ENCODE measurements at regions not wholly inside any gene's neighbourhood (a gene's known extent, or its start where the extent isn't known, plus 50 kb on each side); places are given as distances from the start of the nearest gene placed in this dataset.

- Histone ChIP-seq H3K9ac (ENCODE audit: low read depth, low read length, poor library complexity) (no peak overlapping the region), H3K4me2 (ENCODE audit: insufficient read depth, low read length, poor library complexity, severe bottlenecking) (no peak overlapping the region), H3K23ac (ENCODE audit: low read depth, low read length, poor library complexity) (no peak overlapping the region), H2BK15ac (ENCODE audit: low read length) (no peak overlapping the region), H2BK120ac (ENCODE audit: low read depth, low read length) (no peak overlapping the region), H3K36me3 (replicated peaks in 1 of 2; ENCODE audit: control insufficient read depth in 2 of 2, insufficient read depth in 2 of 2, low read length in 2 of 2) (no peaks in the 10 kb centered on the region), H2AFZ (ENCODE audit: low read length) (no peak overlapping the region), H3K4ac (ENCODE audit: low read length) (no peak overlapping the region), H3K27ac (replicated peaks; ENCODE audit: low read length) (no peak overlapping the region), H3K79me1 (ENCODE audit: low read depth, low read length) (no peaks in the 10 kb centered on the region), H4K8ac (ENCODE audit: low read depth, low read length) (no peak overlapping the region), H3K27me3 (ENCODE audit: control insufficient read depth in 3 of 3, insufficient read depth in 3 of 3, low read depth in 1 of 3, low read length in 3 of 3) (peaks cover 0 to 5% (median 0%) of the 10 kb centered on the region in 3 experiments), H2BK5ac (ENCODE audit: low read length) (no peak overlapping the region), H3K4me1 (ENCODE audit: control insufficient read depth in 2 of 2, insufficient read depth in 1 of 2, low read depth in 1 of 2, low read length in 2 of 2) (peaks cover 2 to 5% of the 10 kb centered on the region in 2 donors), H3K18ac (ENCODE audit: low read length) (no peak overlapping the region), H3K14ac (ENCODE audit: low read length) (no peak overlapping the region), H4K91ac (ENCODE audit: low read depth, low read length, poor library complexity) (no peak overlapping the region), H2AK5ac (ENCODE audit: low read depth, low read length) (no peak overlapping the region), H2BK12ac (ENCODE audit: low read length) (no peak overlapping the region), H3K9me3 (replicated peaks in 1 of 2; ENCODE audit: control insufficient read depth in 2 of 2, insufficient read depth in 1 of 2, low read depth in 1 of 2, low read length in 2 of 2) (no peaks in the 10 kb centered on the region), H3K4me3 (ENCODE audit: low read length in 2 of 2) (no peak overlapping the region)
- WGBS, 2 donors (ENCODE audit: extremely low coverage in 2 of 2, insufficient read length in 2 of 2, insufficient replicate concordance in 1 of 2) = no CpG with 5 or more reads among the region's 4 CpGs
- no peak for DNase-seq (ENCODE audit: low spot score)
Observed at GRCh38 chr13:110034031-110034549, 247.7 kb upstream of the IRS2 start.

GRCh38 chr13:110032969-110033368 lies 246.6 kb upstream of the IRS2 start:
- H2AFZ ChIP-seq (ENCODE audit: low read length) = no peak overlapping the region
- peaks cover 2 to 5% of the 10 kb centered on the region in 2 donors for H3K4me1 ChIP-seq (ENCODE audit: control insufficient read depth in 2 of 2, insufficient read depth in 1 of 2, low read depth in 1 of 2, low read length in 2 of 2)
- H3K4ac ChIP-seq (ENCODE audit: low read length) = no peak overlapping the region
- H2BK15ac ChIP-seq (ENCODE audit: low read length) = no peak overlapping the region
- H3K36me3 ChIP-seq (replicated peaks in 1 of 2; ENCODE audit: control insufficient read depth in 2 of 2, insufficient read depth in 2 of 2, low read length in 2 of 2) = no peaks in the 10 kb centered on the region
- H3K23ac ChIP-seq (ENCODE audit: low read depth, low read length, poor library complexity) = no peak overlapping the region
- H3K4me3 ChIP-seq (ENCODE audit: low read length in 2 of 2) = no peak overlapping the region
- H4K91ac ChIP-seq (ENCODE audit: low read depth, low read length, poor library complexity) = no peak overlapping the region
- no peak overlapping the region for H3K9ac ChIP-seq (ENCODE audit: low read depth, low read length, poor library complexity)
- H3K9me3 ChIP-seq (replicated peaks in 1 of 2; ENCODE audit: control insufficient read depth in 2 of 2, insufficient read depth in 1 of 2, low read depth in 1 of 2, low read length in 2 of 2) = no peaks in the 10 kb centered on the region
- peaks cover 0 to 6% (median 0%) of the 10 kb centered on the region in 3 experiments for H3K27me3 ChIP-seq (ENCODE audit: control insufficient read depth in 3 of 3, insufficient read depth in 3 of 3, low read depth in 1 of 3, low read length in 3 of 3)
- no peak overlapping the region for H2BK120ac ChIP-seq (ENCODE audit: low read depth, low read length)
- no peak overlapping the region for H4K8ac ChIP-seq (ENCODE audit: low read depth, low read length)
- H2AK5ac ChIP-seq (ENCODE audit: low read depth, low read length) = no peak overlapping the region
- H2BK5ac ChIP-seq (ENCODE audit: low read length) = no peak overlapping the region
- no peak overlapping the region for H3K27ac ChIP-seq (replicated peaks; ENCODE audit: low read length)
- no peak overlapping the region for H2BK12ac ChIP-seq (ENCODE audit: low read length)
- no peak overlapping the region for H3K4me2 ChIP-seq (ENCODE audit: insufficient read depth, low read length, poor library complexity, severe bottlenecking)
- DNase-seq (ENCODE audit: low spot score) = no peak
- H3K18ac ChIP-seq (ENCODE audit: low read length) = no peak overlapping the region
- no CpG with 5 or more reads among the region's 5 CpGs for WGBS, 2 donors (ENCODE audit: extremely low coverage in 2 of 2, insufficient read length in 2 of 2, insufficient replicate concordance in 1 of 2)
- H3K14ac ChIP-seq (ENCODE audit: low read length) = no peak overlapping the region
- H3K79me1 ChIP-seq (ENCODE audit: low read depth, low read length) = no peaks in the 10 kb centered on the region

GRCh38 chr13:110030394-110030928 lies 244.1 kb upstream of the IRS2 start:
- no peak overlapping the region for H3K14ac ChIP-seq (ENCODE audit: low read length)
- peaks cover 0 to 8% (median 0%) of the 10 kb centered on the region in 3 experiments for H3K27me3 ChIP-seq (ENCODE audit: control insufficient read depth in 3 of 3, insufficient read depth in 3 of 3, low read depth in 1 of 3, low read length in 3 of 3)
- no peak overlapping the region for H2BK12ac ChIP-seq (ENCODE audit: low read length)
- DNase-seq (ENCODE audit: low spot score) = no peak
- no peaks in the 10 kb centered on the region for H3K36me3 ChIP-seq (replicated peaks in 1 of 2; ENCODE audit: control insufficient read depth in 2 of 2, insufficient read depth in 2 of 2, low read length in 2 of 2)
- H4K91ac ChIP-seq (ENCODE audit: low read depth, low read length, poor library complexity) = no peak overlapping the region
- H2AFZ ChIP-seq (ENCODE audit: low read length) = no peak overlapping the region
- H2BK120ac ChIP-seq (ENCODE audit: low read depth, low read length) = no peak overlapping the region
- no peak overlapping the region for H2BK15ac ChIP-seq (ENCODE audit: low read length)
- no peak overlapping the region for H2AK5ac ChIP-seq (ENCODE audit: low read depth, low read length)
- no peaks in the 10 kb centered on the region for H3K9me3 ChIP-seq (replicated peaks in 1 of 2; ENCODE audit: control insufficient read depth in 2 of 2, insufficient read depth in 1 of 2, low read depth in 1 of 2, low read length in 2 of 2)
- no peak overlapping the region for H4K8ac ChIP-seq (ENCODE audit: low read depth, low read length)
- H3K4me2 ChIP-seq (ENCODE audit: insufficient read depth, low read length, poor library complexity, severe bottlenecking) = no peak overlapping the region
- no peaks in the 10 kb centered on the region for H3K4me1 ChIP-seq (ENCODE audit: control insufficient read depth in 2 of 2, insufficient read depth in 1 of 2, low read depth in 1 of 2, low read length in 2 of 2)
- no peak overlapping the region for H3K9ac ChIP-seq (ENCODE audit: low read depth, low read length, poor library complexity)
- no CpG with 5 or more reads among the region's 7 CpGs for WGBS, 2 donors (ENCODE audit: extremely low coverage in 2 of 2, insufficient read length in 2 of 2, insufficient replicate concordance in 1 of 2)
- no peak overlapping the region for H3K4ac ChIP-seq (ENCODE audit: low read length)
- H3K23ac ChIP-seq (ENCODE audit: low read depth, low read length, poor library complexity) = no peak overlapping the region
- no peak overlapping the region for H3K27ac ChIP-seq (replicated peaks; ENCODE audit: low read length)
- no peak overlapping the region for H3K18ac ChIP-seq (ENCODE audit: low read length)
- H3K4me3 ChIP-seq (ENCODE audit: low read length in 2 of 2) = no peak overlapping the region
- H3K79me1 ChIP-seq (ENCODE audit: low read depth, low read length) = no peaks in the 10 kb centered on the region
- no peak overlapping the region for H2BK5ac ChIP-seq (ENCODE audit: low read length)

- Histone ChIP-seq H3K27me3 (ENCODE audit: control insufficient read depth in 3 of 3, insufficient read depth in 3 of 3, low read depth in 1 of 3, low read length in 3 of 3) (peaks cover 0 to 8% (median 0%) of the 10 kb centered on the region in 3 experiments), H3K9ac (ENCODE audit: low read depth, low read length, poor library complexity) (no peak overlapping the region), H3K4me3 (ENCODE audit: low read length in 2 of 2) (no peak overlapping the region), H3K4me2 (ENCODE audit: insufficient read depth, low read length, poor library complexity, severe bottlenecking) (no peak overlapping the region), H3K4me1 (ENCODE audit: control insufficient read depth in 2 of 2, insufficient read depth in 1 of 2, low read depth in 1 of 2, low read length in 2 of 2) (peaks cover 0 to 3% of the 10 kb centered on the region in 2 donors), H2AK5ac (ENCODE audit: low read depth, low read length) (no peak overlapping the region), H3K79me1 (ENCODE audit: low read depth, low read length) (no peaks in the 10 kb centered on the region), H3K18ac (ENCODE audit: low read length) (no peak overlapping the region), H2AFZ (ENCODE audit: low read length) (no peak overlapping the region), H2BK12ac (ENCODE audit: low read length) (no peak overlapping the region), H4K91ac (ENCODE audit: low read depth, low read length, poor library complexity) (no peak overlapping the region), H3K36me3 (replicated peaks in 1 of 2; ENCODE audit: control insufficient read depth in 2 of 2, insufficient read depth in 2 of 2, low read length in 2 of 2) (no peaks in the 10 kb centered on the region), H3K9me3 (replicated peaks in 1 of 2; ENCODE audit: control insufficient read depth in 2 of 2, insufficient read depth in 1 of 2, low read depth in 1 of 2, low read length in 2 of 2) (no peaks in the 10 kb centered on the region), H2BK5ac (ENCODE audit: low read length) (no peak overlapping the region), H2BK120ac (ENCODE audit: low read depth, low read length) (no peak overlapping the region), H3K14ac (ENCODE audit: low read length) (no peak overlapping the region), H3K23ac (ENCODE audit: low read depth, low read length, poor library complexity) (no peak overlapping the region), H3K4ac (ENCODE audit: low read length) (no peak overlapping the region), H2BK15ac (ENCODE audit: low read length) (no peak overlapping the region), H4K8ac (ENCODE audit: low read depth, low read length) (no peak overlapping the region), H3K27ac (replicated peaks; ENCODE audit: low read length) (no peak overlapping the region)
- no CpG with 5 or more reads among the region's 7 CpGs for WGBS, 2 donors (ENCODE audit: extremely low coverage in 2 of 2, insufficient read length in 2 of 2, insufficient replicate concordance in 1 of 2)
- no peak for DNase-seq (ENCODE audit: low spot score)
Observed at GRCh38 chr13:110028838-110029621, 242.6 kb upstream of the IRS2 start.
